H9 (cell line): ENCODE measurements at regions not wholly inside any gene's neighbourhood (a gene's known extent, or its start where the extent isn't known, plus 50 kb on each side); places are given as distances from the start of the nearest gene placed in this dataset.

ENCODE experiments used
- DNase-seq: peaks from one replicate; pipeline ENCODE4 v3.0.0-alpha.2; 2017
- H2AFZ ChIP-seq: one replicate; pipeline ENCODE4 v1.6.1; 2013; ENCODE audit warnings: mild to moderate bottlenecking, low read length, control low read depth, moderate library complexity
- H2AK5ac ChIP-seq: 2 replicates; pipeline ENCODE4 v1.6.1; 2013; ENCODE audit warnings: low read length, control low read depth, mixed read lengths; ENCODE audit not compliant: insufficient read length
- H2BK120ac ChIP-seq: one replicate; pipeline ENCODE4 v1.6.1; 2013; ENCODE audit warnings: low read depth, mild to moderate bottlenecking, low read length, control low read depth, inconsistent platforms; ENCODE audit not compliant: poor library complexity, severe bottlenecking
- H2BK12ac ChIP-seq: 2 replicates; pipeline ENCODE4 v1.6.1; 2013; ENCODE audit warnings: low read length, control low read depth, mixed read lengths, low read depth; ENCODE audit not compliant: insufficient read length
- H2BK15ac ChIP-seq: 2 replicates; pipeline ENCODE4 v1.6.1; 2013; ENCODE audit warnings: low read depth, low read length, control low read depth
- H2BK20ac ChIP-seq: one replicate; pipeline ENCODE4 v1.6.1; 2013; ENCODE audit warnings: low read depth, mild to moderate bottlenecking, low read length, control low read depth, inconsistent platforms; ENCODE audit not compliant: poor library complexity, severe bottlenecking
- H2BK5ac ChIP-seq: 2 replicates; pipeline ENCODE4 v1.6.1; 2013; ENCODE audit warnings: low read length, control low read depth, mixed read lengths; ENCODE audit not compliant: insufficient read length
- H3K14ac ChIP-seq: 2 replicates; pipeline ENCODE4 v1.6.1; 2013; ENCODE audit warnings: low read length, control low read depth; ENCODE audit not compliant: insufficient read depth
- H3K18ac ChIP-seq: 2 replicates; pipeline ENCODE4 v1.6.1; 2013; ENCODE audit warnings: low read depth, mild to moderate bottlenecking, mixed read lengths, low read length, control low read depth; ENCODE audit not compliant: insufficient read length
- H3K23ac ChIP-seq: 2 replicates; pipeline ENCODE4 v1.6.1; 2013; ENCODE audit warnings: low read length, control low read depth, mixed read lengths, low read depth; ENCODE audit not compliant: insufficient read length
- H3K23me2 ChIP-seq: 2 replicates; pipeline ENCODE4 v1.6.1; 2013; ENCODE audit warnings: low read depth, mild to moderate bottlenecking, mixed read lengths, low read length, control low read depth; ENCODE audit not compliant: insufficient read length, poor library complexity, severe bottlenecking
- H3K27ac ChIP-seq: 2 replicates; pipeline ENCODE4 v1.5.1; 2013; ENCODE audit warnings: low read length, control low read depth, mixed read lengths, low read depth; ENCODE audit not compliant: insufficient read length
- H3K27me3 ChIP-seq: 2 replicates; pipeline ENCODE4 v1.6.1; 2013; ENCODE audit warnings: low read length, control low read depth, inconsistent platforms; ENCODE audit not compliant: insufficient read depth
- H3K4ac ChIP-seq: 2 replicates; pipeline ENCODE4 v1.6.1; 2013; ENCODE audit warnings: low read depth, mild to moderate bottlenecking, control low read depth, inconsistent platforms, low read length, moderate library complexity
- H3K4me1 ChIP-seq: 2 replicates; pipeline ENCODE4 v1.6.1; 2013; ENCODE audit warnings: low read length, control low read depth, inconsistent platforms; ENCODE audit not compliant: insufficient read depth
- H3K4me2 ChIP-seq: 2 replicates; pipeline ENCODE4 v1.6.1; 2013; ENCODE audit warnings: low read length, control low read depth, mixed read lengths; ENCODE audit not compliant: insufficient read length, insufficient read depth
- H3K56ac ChIP-seq: 2 replicates; pipeline ENCODE4 v1.6.1; 2013; ENCODE audit warnings: low read depth, mild to moderate bottlenecking, mixed read lengths, low read length, control low read depth; ENCODE audit not compliant: insufficient read length
- H3K79me1 ChIP-seq: 2 replicates; pipeline ENCODE4 v1.6.1; 2013; ENCODE audit warnings: low read depth, mild to moderate bottlenecking, moderate library complexity, low read length, control low read depth, inconsistent platforms; ENCODE audit not compliant: insufficient read depth, poor library complexity, severe bottlenecking
- H3K79me2 ChIP-seq: 2 replicates; pipeline ENCODE4 v1.6.1; 2013; ENCODE audit warnings: low read length, control low read depth, inconsistent platforms; ENCODE audit not compliant: insufficient read depth
- H3K9ac ChIP-seq: 2 replicates; pipeline ENCODE4 v1.6.1; 2013; ENCODE audit warnings: low read length, control low read depth, mixed read lengths; ENCODE audit not compliant: insufficient read length; ENCODE audit errors: extremely low read depth
- H3K9me3 ChIP-seq: one replicate; pipeline ENCODE4 v1.6.1; 2013; ENCODE audit warnings: low read depth, low read length, inconsistent platforms; ENCODE audit not compliant: control insufficient read depth
- H3T11ph ChIP-seq: one replicate; pipeline ENCODE4 v1.6.1; 2013; ENCODE audit warnings: mild to moderate bottlenecking, low read length, control low read depth, inconsistent platforms
- H4K20me1 ChIP-seq: one replicate; pipeline ENCODE4 v1.6.1; 2013; ENCODE audit not compliant: control insufficient read depth, insufficient read length, insufficient read depth
- H4K5ac ChIP-seq: 2 replicates; pipeline ENCODE4 v1.6.1; 2013; ENCODE audit warnings: low read depth, mild to moderate bottlenecking, mixed read lengths, low read length, control low read depth; ENCODE audit not compliant: insufficient read length
- H4K8ac ChIP-seq: replicated peaks from 2 replicates; pipeline ENCODE4 v1.6.1; 2013; ENCODE audit warnings: low read length, control low read depth, mixed read lengths, low read depth; ENCODE audit not compliant: insufficient read length
- H4K91ac ChIP-seq: 2 replicates; pipeline ENCODE4 v1.6.1; 2013; ENCODE audit warnings: low read depth, mild to moderate bottlenecking, moderate library complexity, mixed read lengths, low read length, control low read depth; ENCODE audit not compliant: insufficient read length
- H3K27ac Mint-ChIP-seq, 3 experiments: 2 replicates in 2 of 3; 3 replicates in 1 of 3; pipeline ENCODE4 v1.8.0; 2020 to 2021; ENCODE audit warnings: mixed read lengths in 3 of 3, mild to moderate bottlenecking in 1 of 3, moderate library complexity in 1 of 3
- H3K27me3 Mint-ChIP-seq: 2 replicates; pipeline ENCODE4 v1.8.0; 2021; ENCODE audit warnings: low read depth, mild to moderate bottlenecking, moderate library complexity, mixed read lengths
- H3K36me3 Mint-ChIP-seq, 3 experiments: 2 replicates in 2 of 3; 3 replicates in 1 of 3; pipeline ENCODE4 v1.8.0; 2020 to 2021; ENCODE audit warnings: low read depth in 3 of 3, mixed read lengths in 3 of 3; ENCODE audit not compliant: insufficient read depth in 1 of 3
- H3K4me1 Mint-ChIP-seq, 2 experiments: 2 replicates each; pipeline ENCODE4 v1.8.0; 2020; ENCODE audit warnings: mixed read lengths in 2 of 2
- H3K4me3 Mint-ChIP-seq, 2 experiments: 2 replicates in 1 of 2; 3 replicates in 1 of 2; pipeline ENCODE4 v1.8.0; 2020 to 2021; ENCODE audit warnings: mild to moderate bottlenecking in 2 of 2, mixed read lengths in 2 of 2, moderate library complexity in 1 of 2
- H3K9me3 Mint-ChIP-seq, 2 experiments: 2 replicates in 1 of 2; 3 replicates in 1 of 2; pipeline ENCODE4 v1.8.0; 2020; ENCODE audit warnings: mild to moderate bottlenecking in 2 of 2, mixed read lengths in 2 of 2, moderate library complexity in 1 of 2
- CTCF ChIP-seq: fragments of 200-600 bp; sonication (generic); conservative IDR thresholded peaks from 3 replicates; pipeline ENCODE4 v1.8.0; 2021; ENCODE audit warnings: antibody characterized with exemption, mild to moderate bottlenecking
- WGBS: extraction: QIAGEN DNeasy Blood & Tissue Kit; methylation state at CpG from one replicate; pipeline ENCODE4 v1.1.7; 2013; ENCODE audit warnings: missing lambda C conversion rate, low lambda C conversion rate, mixed read lengths; ENCODE audit not compliant: insufficient read length; ENCODE audit errors: extremely low coverage; 5-methylcytosine and 5-hydroxymethylcytosine counted together

- H4K5ac ChIP-seq: no peak overlapping the region
Measured at GRCh38 chr7:137094-137891, 55.1 kb upstream of the FAM20C start.

More at GRCh38 chr7:137094-137891, 55.1 kb upstream of the FAM20C start:
- Histone ChIP-seq H3K27me3 (no peaks in the 10 kb centered on the region), H2BK12ac (no peak overlapping the region), H3K23ac (no peak overlapping the region), H2BK20ac (no peak overlapping the region), H3K79me2 (no peaks in the 10 kb centered on the region), H2AFZ (no peak overlapping the region), H4K20me1 (no peaks in the 10 kb centered on the region), H3K9me3 (no peaks in the 10 kb centered on the region), H3K14ac (no peak overlapping the region), H3T11ph (no peak overlapping the region), H2BK15ac (no peak overlapping the region), H3K27ac (no peak overlapping the region), H4K91ac (no peak overlapping the region), H2BK120ac (no peak overlapping the region), H3K4me1 (no peaks in the 10 kb centered on the region), H3K4me2 (no peak overlapping the region), H3K56ac (no peak overlapping the region), H2AK5ac (no peak overlapping the region), H2BK5ac (no peak overlapping the region), H3K4ac (no peak overlapping the region), H3K18ac (no peak overlapping the region), H4K8ac (no peak overlapping the region), H3K23me2 (peaks cover 4% of the 10 kb centered on the region), H3K79me1 (no peaks in the 10 kb centered on the region), H3K9ac (no peak overlapping the region)
- no peak for TF ChIP-seq CTCF
- no CpG with 5 or more reads among the region's 14 CpGs for WGBS
- peak overlapping the region in 1 of 3 experiments; percentile 13; a peak in 2 of 7 replicates for H3K27ac Mint-ChIP-seq
- DNase-seq: no peak
- no peaks in the 10 kb centered on the region; a peak in 2 of 7 replicates for H3K36me3 Mint-ChIP-seq
- peaks cover 10% of the 10 kb centered on the region for H3K27me3 Mint-ChIP-seq
- no peaks in the 10 kb centered on the region for H3K9me3 Mint-ChIP-seq
- H3K4me1 Mint-ChIP-seq: peaks cover 14 to 15% of the 10 kb centered on the region in 2 experiments
- no peak overlapping the region for H3K4me3 Mint-ChIP-seq
